ENCODE measurements at regions not wholly inside any gene's neighbourhood (a gene's known extent, or its start where the extent isn't known, plus 50 kb on each side); places are given as distances from the start of the nearest gene placed in this dataset.

DNA sequence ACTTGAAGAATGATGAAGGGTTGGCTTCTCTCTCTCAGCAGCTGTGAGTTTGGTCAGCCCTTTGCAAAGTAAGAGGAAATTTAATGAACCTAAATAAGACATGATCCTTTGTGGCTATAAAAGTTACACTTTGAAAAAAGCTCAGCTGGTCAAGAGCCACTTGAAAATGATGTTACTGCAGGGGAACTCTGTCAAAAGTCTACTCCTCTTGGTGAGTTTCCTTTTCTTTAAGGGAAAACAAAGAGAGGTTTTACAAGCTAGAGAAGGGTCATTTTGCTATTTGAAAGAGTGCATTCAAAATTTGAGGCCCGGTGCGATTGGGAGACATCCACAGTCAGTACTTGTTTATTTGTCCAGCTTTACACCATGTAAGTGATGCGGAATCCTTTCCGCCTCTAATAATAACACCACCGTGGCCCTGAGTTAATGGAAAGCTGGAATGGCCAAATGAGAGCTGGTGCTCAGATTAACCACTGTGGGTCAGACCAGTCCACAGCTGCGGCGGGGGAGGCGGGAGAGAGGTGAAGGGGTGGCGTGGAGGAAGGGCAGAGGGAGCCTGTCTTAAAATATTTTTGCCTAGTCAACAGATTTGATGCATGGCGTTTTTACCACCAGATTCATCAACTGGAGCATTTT is 404.0 kb downstream of the TLE4 start:
- no peak overlapping the region for H4K5ac ChIP-seq (ENCODE audit: insufficient read length, low read depth, low read length)
- H3K79me2 ChIP-seq (ENCODE audit: control insufficient read depth in 1 of 2, insufficient read depth in 2 of 2, low read length in 2 of 2) = no peaks in the 10 kb centered on the region
- CTCF ChIA-PET (ENCODE audit: partially characterized antibody) = interaction anchor here (0.7 to 1.0 kb wide), 3 partner anchors 16 to 404 kb away, joined by 3 to 4 read pairs (median 4); partner anchors contain the start of gene TLE4
- H4K8ac ChIP-seq (ENCODE audit: extremely low read depth, insufficient read depth, low read length) = no peak overlapping the region
- WGBS, 2 experiments (ENCODE audit: extremely low coverage in 1 of 2, insufficient coverage in 1 of 2, insufficient read length in 1 of 2, insufficient replicate concordance in 2 of 2, low coverage in 1 of 2, low lambda C conversion rate in 2 of 2, missing lambda C conversion rate in 1 of 2) = 85% methylated on average over 10 of the region's 10 CpGs; no CpG with 5 or more reads in 1 of the 2 experiments
- H3K36me3 ChIP-seq (ENCODE audit: control insufficient read depth in 2 of 4, insufficient read depth in 4 of 4, low read length in 3 of 4) = no peaks in the 10 kb centered on the region
- H3K4me3 ChIP-seq (ENCODE audit: extremely low read depth in 1 of 4, insufficient read depth in 2 of 4, low read depth in 3 of 4, low read length in 4 of 4) = no peak overlapping the region
- H3K9ac ChIP-seq (replicated peaks in 1 of 4; ENCODE audit: extremely low read depth in 1 of 4, low read depth in 3 of 4, low read length in 3 of 4) = no peak overlapping the region
- no peaks in the 10 kb centered on the region for H3K23me2 ChIP-seq (ENCODE audit: low read depth, low read length)
- H3K4me2 ChIP-seq (ENCODE audit: insufficient read depth in 1 of 2, low read depth in 2 of 2, low read length in 2 of 2) = 0 out of 4 replicates have a peak overlapping the region, but pooled peaks of 1 of the 2 experiments have one; percentile 35
- no peak overlapping the region for H3K14ac ChIP-seq (ENCODE audit: insufficient read length)
- H2BK12ac ChIP-seq (ENCODE audit: low read depth, low read length) = no peak overlapping the region
- FAIRE-seq (no peak), DNase-seq (ENCODE audit: low read depth in 1 of 2, low spot score in 2 of 2) (no peak)
- no peak overlapping the region for H4K91ac ChIP-seq (replicated peaks; ENCODE audit: insufficient read length, low read length)
- no peaks in the 10 kb centered on the region for H4K20me1 ChIP-seq (replicated peaks in 1 of 2; ENCODE audit: control insufficient read depth in 1 of 2, insufficient read depth in 2 of 2, low read length in 2 of 2)
- H2BK120ac ChIP-seq (replicated peaks; ENCODE audit: low read depth, low read length) = no peak overlapping the region
- no peak overlapping the region for H3K23ac ChIP-seq (ENCODE audit: insufficient read length)
- no peak overlapping the region for H3K56ac ChIP-seq (replicated peaks; ENCODE audit: insufficient read length, low read depth, low read length)
- no peak overlapping the region for H2BK15ac ChIP-seq (ENCODE audit: low read length)
- no peak overlapping the region for H3K27ac ChIP-seq (ENCODE audit: low read depth, low read length)
- H3K4me1 ChIP-seq (replicated peaks in 1 of 4; ENCODE audit: control insufficient read depth in 3 of 4, insufficient read depth in 4 of 4, low read length in 3 of 4) = peaks cover 0 to 5% (median under 1%) of the 10 kb centered on the region in 4 experiments; a peak in 2 of 7 replicates
- H3K79me1 ChIP-seq (ENCODE audit: low read depth, low read length) = no peaks in the 10 kb centered on the region
- H3K4ac ChIP-seq (replicated peaks; ENCODE audit: insufficient read length, low read depth, low read length) = no peak overlapping the region
- no peaks in the 10 kb centered on the region for H3K27me3 ChIP-seq (replicated peaks in 1 of 4; ENCODE audit: control insufficient read depth in 3 of 4, extremely low read depth in 1 of 4, insufficient read depth in 3 of 4, low read length in 3 of 4)
- H3K18ac ChIP-seq (ENCODE audit: extremely low read depth, low read length) = no peak overlapping the region
- POLR2A ChIA-PET (ENCODE audit: partially characterized antibody) = interaction anchor here (3.2 kb wide), 1 partner anchor 404 kb away, joined by 9 read pairs; the partner anchor contains the start of gene TLE4
- no peak overlapping the region for H2BK5ac ChIP-seq (ENCODE audit: low read depth, low read length)
- H2AK5ac ChIP-seq (ENCODE audit: low read depth, low read length) = no peak overlapping the region
- H3K9me3 ChIP-seq (ENCODE audit: insufficient read depth in 2 of 2, low read depth in 1 of 2, low read length in 1 of 2) = no peaks in the 10 kb centered on the region
- no peak overlapping the region for H2BK20ac ChIP-seq (ENCODE audit: low read length)
- peak overlapping the region; percentile 73; the same call in 1 of the 2 replicates for H2AFZ ChIP-seq (ENCODE audit: low read length)
